BE2C (cell line): ENCODE measurements at regions not wholly inside any gene's neighbourhood (a gene's known extent, or its start where the extent isn't known, plus 50 kb on each side); places are given as distances from the start of the nearest gene placed in this dataset.

Experiments
- DNase-seq: peaks from one replicate; pipeline ENCODE4 v3.0.0-alpha.2; 2020
- H3K27me3 ChIP-seq: fragments of 250-450 bp; sonication (Bioruptor Pico); 2 replicates; pipeline ENCODE4 v1.5.1; 2020; ENCODE audit warnings: mild to moderate bottlenecking
- H3K36me3 ChIP-seq: fragments of 250-450 bp; sonication (Bioruptor Pico); 2 replicates; pipeline ENCODE4 v1.5.1; 2020; ENCODE audit warnings: mild to moderate bottlenecking
- H3K4me1 ChIP-seq: fragments of 250-450 bp; sonication (Bioruptor Pico); 2 replicates; pipeline ENCODE4 v1.5.1; 2020
- H3K4me3 ChIP-seq: 2 replicates; pipeline ENCODE4 v1.5.1; 2011; ENCODE audit warnings: low read depth, low read length
- H3K9me3 ChIP-seq: fragments of 250-450 bp; sonication (Bioruptor Pico); 2 replicates; pipeline ENCODE4 v1.5.1; 2020
- TF ChIP-seq, protein P1 (sequence below): IDR thresholded peaks from 2 replicates; pipeline ENCODE4 v1.5.1; 2012; ENCODE audit warnings: mild to moderate bottlenecking, low read depth, low read length

DNA sequence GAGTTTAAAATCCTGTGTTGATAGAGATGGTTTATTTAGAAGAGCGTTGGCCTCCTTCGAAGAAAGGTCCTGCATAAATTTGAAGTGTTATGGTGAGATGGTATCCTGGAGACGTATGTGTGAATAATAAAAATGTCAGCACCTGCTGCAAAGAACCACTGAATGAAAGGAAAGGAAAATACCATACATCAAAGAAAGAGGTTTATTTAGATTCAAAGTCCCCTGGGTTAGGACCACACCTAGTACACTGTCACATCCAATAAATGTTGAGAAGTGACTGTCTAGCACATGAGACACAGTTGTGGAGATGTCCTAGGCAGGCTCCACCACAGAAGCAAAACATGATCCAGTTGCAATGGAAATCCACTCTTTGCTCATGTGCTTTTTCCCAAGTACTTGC lies 214.7 kb downstream of the PAX1 start:
- Histone ChIP-seq H3K4me3 (no peak overlapping the region), H3K36me3 (no peaks in the 10 kb centered on the region), H3K9me3 (peaks cover 2% of the 10 kb centered on the region; the same call in 1 of the 2 replicates), H3K27me3 (no peaks in the 10 kb centered on the region), H3K4me1 (no peaks in the 10 kb centered on the region)
- no peak for DNase-seq
- TF ChIP-seq, protein P1, sequence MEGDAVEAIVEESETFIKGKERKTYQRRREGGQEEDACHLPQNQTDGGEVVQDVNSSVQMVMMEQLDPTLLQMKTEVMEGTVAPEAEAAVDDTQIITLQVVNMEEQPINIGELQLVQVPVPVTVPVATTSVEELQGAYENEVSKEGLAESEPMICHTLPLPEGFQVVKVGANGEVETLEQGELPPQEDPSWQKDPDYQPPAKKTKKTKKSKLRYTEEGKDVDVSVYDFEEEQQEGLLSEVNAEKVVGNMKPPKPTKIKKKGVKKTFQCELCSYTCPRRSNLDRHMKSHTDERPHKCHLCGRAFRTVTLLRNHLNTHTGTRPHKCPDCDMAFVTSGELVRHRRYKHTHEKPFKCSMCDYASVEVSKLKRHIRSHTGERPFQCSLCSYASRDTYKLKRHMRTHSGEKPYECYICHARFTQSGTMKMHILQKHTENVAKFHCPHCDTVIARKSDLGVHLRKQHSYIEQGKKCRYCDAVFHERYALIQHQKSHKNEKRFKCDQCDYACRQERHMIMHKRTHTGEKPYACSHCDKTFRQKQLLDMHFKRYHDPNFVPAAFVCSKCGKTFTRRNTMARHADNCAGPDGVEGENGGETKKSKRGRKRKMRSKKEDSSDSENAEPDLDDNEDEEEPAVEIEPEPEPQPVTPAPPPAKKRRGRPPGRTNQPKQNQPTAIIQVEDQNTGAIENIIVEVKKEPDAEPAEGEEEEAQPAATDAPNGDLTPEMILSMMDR, result no peak

DNA sequence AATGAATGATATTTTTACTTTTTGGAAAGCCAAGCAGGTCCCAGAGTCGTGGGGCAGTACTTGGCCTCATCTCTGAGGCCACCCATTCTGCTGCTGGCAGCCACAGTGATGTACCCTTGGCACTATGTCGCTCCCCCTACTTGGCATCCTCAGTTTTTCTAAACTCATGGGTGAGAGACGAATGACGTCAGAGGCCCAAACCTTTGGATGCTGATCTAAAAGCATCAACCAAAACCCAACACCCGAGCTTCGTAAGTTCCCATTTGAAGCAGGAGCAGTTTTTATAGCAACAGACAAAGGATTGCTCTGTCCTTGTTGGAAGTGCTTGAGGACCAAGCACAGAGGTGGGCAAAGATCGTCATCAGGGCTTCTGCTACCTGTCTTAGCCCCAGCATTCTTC lies 212.9 kb downstream of the PAX1 start:
- no peak for DNase-seq
- Histone ChIP-seq H3K4me3 (no peak overlapping the region), H3K4me1 (no peaks in the 10 kb centered on the region), H3K36me3 (no peaks in the 10 kb centered on the region), H3K9me3 (peaks cover 2% of the 10 kb centered on the region; the same call in 1 of the 2 replicates), H3K27me3 (no peaks in the 10 kb centered on the region)
- TF ChIP-seq, protein P1, result no peak

DNA sequence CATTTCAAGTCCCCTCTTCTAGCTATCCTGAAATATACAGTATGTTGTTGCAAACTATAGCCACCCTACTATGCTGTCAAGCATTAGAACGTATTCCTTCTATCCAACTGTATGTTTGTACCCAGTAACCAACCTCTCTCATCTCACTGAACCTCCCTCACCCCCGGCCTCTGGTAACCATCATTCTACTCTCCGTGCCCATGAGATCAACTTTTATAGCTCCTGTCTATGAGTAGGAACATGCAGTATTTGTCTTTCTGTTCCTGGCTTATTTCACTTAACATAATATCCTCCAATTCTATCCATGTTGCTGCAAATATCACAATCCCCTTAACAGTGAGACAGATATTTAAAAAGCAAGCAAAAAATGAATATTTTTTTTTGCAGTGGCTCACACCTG lies 196.9 kb downstream of the PAX1 start:
- DNase-seq, result no peak
- no peak overlapping the region for H3K4me3 ChIP-seq
- no peaks in the 10 kb centered on the region for H3K4me1 ChIP-seq
- H3K36me3 ChIP-seq, result no peaks in the 10 kb centered on the region
- TF ChIP-seq, protein P1, result no peak
- H3K27me3 ChIP-seq, result no peaks in the 10 kb centered on the region
- no peaks in the 10 kb centered on the region; the same call in 1 of the 2 replicates for H3K9me3 ChIP-seq

DNA sequence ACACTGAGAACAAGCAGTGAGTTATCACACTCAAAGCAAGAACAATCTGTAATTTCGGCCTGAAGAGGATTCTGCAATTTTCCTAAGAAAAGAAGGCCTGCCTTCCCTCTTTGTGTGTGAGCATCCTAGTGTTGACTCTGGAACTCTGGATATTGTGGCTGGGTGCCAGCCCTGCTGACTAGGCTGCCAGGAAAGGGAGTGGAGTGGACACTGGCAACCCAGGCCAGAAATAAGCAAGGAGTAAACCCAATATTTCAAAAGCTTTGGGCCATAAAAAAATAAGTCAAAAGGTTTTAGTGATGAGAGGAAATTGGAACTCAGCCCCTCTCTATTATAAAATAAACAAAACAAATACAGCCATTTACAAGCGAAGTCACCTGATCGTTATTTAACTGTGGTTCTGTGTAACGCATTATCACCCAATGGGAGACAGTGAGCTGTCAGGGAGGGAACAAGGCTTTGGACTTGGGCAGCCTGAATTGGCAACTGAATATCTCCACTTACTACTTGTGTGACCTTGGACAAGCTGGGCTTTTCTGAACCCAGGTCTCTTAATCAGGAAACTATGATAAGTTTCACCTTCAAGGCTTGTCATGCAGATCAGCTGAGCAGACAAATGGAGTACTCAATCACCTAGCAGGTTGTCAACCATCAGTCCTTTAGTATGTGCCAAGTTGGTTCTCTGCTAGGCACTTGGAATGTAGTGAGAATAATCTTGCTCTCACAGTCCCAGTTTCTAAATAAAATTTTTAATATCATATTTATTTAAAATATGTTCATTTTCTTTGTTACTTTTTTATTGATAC lies 196.2 kb downstream of the PAX1 start:
- DNase-seq, result no peak
- Histone ChIP-seq H3K4me3 (no peak overlapping the region), H3K9me3 (no peaks in the 10 kb centered on the region; the same call in 1 of the 2 replicates), H3K4me1 (no peaks in the 10 kb centered on the region), H3K36me3 (no peaks in the 10 kb centered on the region), H3K27me3 (no peaks in the 10 kb centered on the region)
- TF ChIP-seq, protein P1, result no peak

DNA sequence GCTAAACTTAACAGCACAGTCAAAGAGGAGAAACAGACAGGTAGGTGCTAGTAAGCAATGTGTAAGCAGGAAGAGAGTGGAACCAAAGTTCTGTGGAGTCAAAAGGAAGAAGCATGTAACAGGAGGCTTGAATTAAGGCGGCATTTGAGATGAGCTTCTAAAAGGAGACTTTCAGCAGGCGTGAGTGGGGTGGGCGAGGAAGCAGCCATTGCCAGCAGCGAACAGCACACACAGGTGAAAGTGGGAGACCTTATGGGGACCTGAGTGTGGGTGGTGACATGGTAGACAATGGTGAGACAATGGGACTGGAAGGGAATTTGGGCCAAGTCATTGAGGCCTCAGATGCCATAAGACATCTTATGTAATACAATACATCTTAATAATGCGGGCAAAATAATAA lies 195.0 kb downstream of the PAX1 start:
- TF ChIP-seq, protein P1, result no peak
- H3K27me3 ChIP-seq, result no peaks in the 10 kb centered on the region
- DNase-seq, result no peak
- no peaks in the 10 kb centered on the region; the same call in 1 of the 2 replicates for H3K9me3 ChIP-seq
- H3K36me3 ChIP-seq, result no peaks in the 10 kb centered on the region
- H3K4me3 ChIP-seq, result no peak overlapping the region
- no peaks in the 10 kb centered on the region for H3K4me1 ChIP-seq

DNA sequence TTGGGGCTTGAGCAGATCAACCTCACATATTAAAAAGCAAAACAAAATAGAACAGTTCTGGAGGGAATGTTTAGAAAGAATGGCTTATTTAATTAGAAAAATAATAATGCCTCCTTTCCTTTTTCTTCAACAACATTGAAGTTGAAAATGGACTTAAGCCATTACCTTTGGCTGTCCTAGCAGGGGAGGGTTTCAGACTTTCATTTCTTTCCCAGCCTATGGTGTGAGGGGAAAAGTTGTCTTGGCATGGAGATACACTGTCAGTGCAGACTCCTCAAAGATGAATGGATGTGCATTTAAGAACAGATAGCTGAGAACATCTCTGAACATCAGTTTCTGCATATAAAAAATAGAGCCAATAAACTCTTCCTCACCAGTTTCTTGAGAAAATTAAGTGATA lies 169.5 kb downstream of the PAX1 start:
- no peaks in the 10 kb centered on the region for H3K4me1 ChIP-seq
- no peaks in the 10 kb centered on the region for H3K27me3 ChIP-seq
- TF ChIP-seq, protein P1, result no peak
- H3K4me3 ChIP-seq, result no peak overlapping the region
- H3K9me3 ChIP-seq, result peaks cover 4% of the 10 kb centered on the region; the same call in 1 of the 2 replicates
- no peaks in the 10 kb centered on the region for H3K36me3 ChIP-seq
- DNase-seq, result no peak
